GM18505 (cell line): ENCODE measurements at regions not wholly inside any gene's neighbourhood (a gene's known extent, or its start where the extent isn't known, plus 50 kb on each side); places are given as distances from the start of the nearest gene placed in this dataset.
"Not testable (repeated sequence)": the region's sequence is repeated elsewhere in the genome, so short reads cannot be mapped to it uniquely, and the experiment has no call there.

ENCODE experiments used
- ATAC-seq: cut with Tn5 transposase; IDR thresholded peaks from one replicate; pipeline ENCODE4 v1.9.1; 2021; ENCODE audit not compliant: unreplicated experiment
- POLR2A ChIP-seq: IDR thresholded peaks from 4 replicates; pipeline ENCODE4 v1.6.1; 2011; ENCODE audit warnings: borderline replicate concordance; ENCODE audit not compliant: insufficient read depth, insufficient read length; ENCODE audit errors: extremely low read depth

DNA sequence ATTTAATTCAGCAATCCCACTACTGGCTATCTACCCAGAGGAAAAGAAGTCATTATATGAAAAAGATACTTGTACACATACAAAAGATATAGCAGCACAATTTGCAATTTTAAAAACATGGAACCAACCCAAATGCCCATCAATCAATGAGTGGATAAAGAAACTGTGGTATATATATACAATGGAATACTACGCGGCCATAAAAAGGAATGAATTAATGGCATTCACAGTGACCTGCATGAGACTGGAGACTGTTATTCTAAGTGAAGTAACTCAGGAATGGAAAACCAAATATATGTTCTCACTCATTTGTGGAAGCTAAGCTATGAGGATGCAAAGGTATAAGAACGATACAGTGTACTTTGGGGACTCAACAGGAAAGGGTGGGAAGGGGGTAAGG, 102.8 kb upstream of the KCNMA1 start:
- ATAC-seq: not testable (repeated sequence)

DNA sequence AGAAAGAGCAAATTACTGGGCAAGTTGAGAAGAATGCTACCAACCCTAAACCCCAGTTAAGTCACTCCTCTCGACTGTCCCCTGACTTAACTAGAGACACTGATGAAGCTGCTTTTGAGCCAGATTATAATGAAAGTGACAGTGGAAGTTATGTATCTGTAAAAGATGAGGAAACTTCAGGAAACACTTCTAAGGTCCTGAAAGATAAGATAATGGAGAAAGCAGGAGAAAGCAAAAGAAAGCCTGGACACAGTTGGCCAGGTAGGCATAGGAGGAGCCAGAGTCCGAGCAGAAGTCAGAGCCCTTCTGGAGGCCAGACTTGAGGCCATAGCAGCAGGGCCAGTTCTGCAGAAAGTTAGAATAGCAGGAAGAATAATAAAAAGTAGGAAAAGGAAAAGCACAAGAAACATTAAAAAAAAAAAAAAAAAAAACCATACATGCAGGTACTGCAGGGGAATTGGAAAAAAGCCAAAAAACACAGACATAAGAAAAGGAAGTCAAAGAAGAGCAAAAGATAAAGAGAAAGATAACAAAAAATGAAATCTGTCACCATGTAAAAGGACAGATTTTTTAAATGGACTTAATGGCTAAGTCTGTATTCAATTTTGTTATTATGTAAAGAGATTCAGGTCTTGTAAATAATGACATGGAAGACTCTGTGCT, 101.0 kb upstream of the KCNMA1 start:
- no peak for TF ChIP-seq POLR2A
- ATAC-seq: no peak

DNA sequence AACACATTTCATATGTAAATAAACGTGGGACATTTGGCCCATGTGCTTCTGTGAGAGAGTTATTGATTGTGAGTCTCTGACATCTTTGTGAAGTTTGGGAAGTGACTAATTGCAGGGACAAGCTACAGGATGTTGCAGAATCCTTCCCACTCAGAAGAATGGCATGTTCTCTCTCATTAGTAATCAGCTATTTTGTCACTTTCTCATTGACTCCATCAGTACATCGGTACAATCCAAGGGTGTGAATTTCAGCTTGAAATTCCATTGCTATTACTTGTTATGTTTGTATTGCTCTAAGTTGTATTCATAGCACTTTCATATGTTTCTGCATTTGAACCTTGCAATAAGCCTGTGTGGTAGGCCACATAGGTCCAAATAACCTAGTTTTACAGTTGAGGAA, 100.0 kb upstream of the KCNMA1 start:
- TF ChIP-seq POLR2A: no peak
- ATAC-seq: no peak

DNA sequence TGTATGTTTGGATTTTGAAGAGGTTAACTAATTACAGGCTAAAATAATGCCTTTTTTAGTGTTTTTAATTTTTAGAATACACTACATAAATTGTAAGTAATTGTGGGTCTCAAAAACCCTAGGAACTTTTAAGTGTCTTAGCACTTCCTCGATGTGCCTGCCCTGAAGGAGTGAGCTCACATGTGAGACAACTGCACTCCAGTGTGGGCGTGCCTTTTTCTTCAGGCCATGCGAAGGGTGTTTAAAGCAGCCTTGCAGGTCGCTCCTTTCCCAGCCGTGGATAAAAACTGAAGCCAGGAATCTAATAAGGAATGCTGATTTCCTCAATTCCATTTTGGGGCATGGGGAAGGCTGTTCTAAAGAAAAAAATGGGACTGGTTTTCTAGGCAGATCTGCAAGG, 97.5 kb upstream of the KCNMA1 start:
- not testable (repeated sequence) for ATAC-seq

GRCh38 chr10:77732213-77733003, 94.8 kb upstream of the KCNMA1 start:
- ATAC-seq: no peak
- no peak for TF ChIP-seq POLR2A

GRCh38 chr10:77727481-77727880, 89.9 kb upstream of the KCNMA1 start:
- no peak for ATAC-seq
- no peak for TF ChIP-seq POLR2A

DNA sequence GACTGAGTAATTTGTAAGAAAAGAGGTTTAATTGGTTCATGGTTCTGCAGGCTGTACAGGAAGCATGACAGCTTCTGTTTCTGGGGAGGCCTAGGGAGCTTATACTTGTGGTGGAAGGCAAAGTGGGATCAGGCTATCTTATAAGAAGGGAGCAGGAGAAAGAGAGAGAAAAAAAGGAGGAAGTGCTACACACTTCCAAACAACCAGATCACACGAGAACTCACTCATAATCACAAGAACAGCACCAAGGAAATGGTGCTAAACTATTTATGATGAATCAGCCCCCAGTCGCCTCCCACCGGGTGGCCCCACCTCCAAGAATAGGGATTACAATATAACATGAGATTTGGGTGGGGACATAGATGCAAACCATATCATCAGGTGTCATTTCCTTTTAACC, 89.1 kb upstream of the KCNMA1 start:
- ATAC-seq: no peak

DNA sequence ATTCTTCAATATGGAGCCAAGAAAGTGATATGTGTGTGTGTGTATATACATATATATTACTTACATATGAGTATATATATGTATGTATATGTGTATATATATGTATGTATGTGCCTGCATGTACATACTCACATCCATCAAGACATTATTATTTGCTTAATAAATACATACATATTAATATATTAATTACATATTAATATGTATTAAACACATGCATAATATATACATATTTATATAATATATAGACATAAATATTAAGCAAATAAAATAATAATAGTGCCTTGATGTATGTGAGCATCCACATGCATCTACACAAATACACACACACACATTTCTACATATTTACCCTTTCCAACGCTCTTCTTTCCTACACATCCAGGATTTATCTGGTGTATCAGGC, 88.7 kb upstream of the KCNMA1 start:
- no peak for TF ChIP-seq POLR2A
- no peak for ATAC-seq

More for the DNA sequence above, 89.1 kb upstream of the KCNMA1 start:
- no peak for TF ChIP-seq POLR2A

DNA sequence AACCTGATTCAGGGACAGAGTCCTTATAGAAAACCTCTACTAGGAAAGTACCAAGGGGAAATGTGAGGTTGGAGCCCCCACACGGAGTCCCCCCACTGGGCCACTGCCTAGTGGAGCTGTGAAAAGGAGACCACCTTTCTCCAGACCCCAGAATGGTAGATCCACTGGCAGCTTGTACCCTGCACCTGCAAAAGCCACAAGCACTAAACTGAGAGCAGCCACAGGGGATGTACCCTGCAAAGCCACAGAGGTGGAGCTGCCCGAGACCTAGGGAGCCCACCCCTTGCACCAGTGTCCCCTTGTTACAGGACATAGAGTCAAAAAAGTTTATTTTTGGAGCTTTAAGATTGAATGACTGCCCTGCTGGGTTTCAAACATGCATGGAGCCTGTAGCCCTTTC, 87.2 kb upstream of the KCNMA1 start:
- TF ChIP-seq POLR2A: no peak
- ATAC-seq: no peak

- TF ChIP-seq POLR2A: no peak
- ATAC-seq: no peak
Observed at GRCh38 chr10:77723376-77723775, 85.8 kb upstream of the KCNMA1 start.

DNA sequence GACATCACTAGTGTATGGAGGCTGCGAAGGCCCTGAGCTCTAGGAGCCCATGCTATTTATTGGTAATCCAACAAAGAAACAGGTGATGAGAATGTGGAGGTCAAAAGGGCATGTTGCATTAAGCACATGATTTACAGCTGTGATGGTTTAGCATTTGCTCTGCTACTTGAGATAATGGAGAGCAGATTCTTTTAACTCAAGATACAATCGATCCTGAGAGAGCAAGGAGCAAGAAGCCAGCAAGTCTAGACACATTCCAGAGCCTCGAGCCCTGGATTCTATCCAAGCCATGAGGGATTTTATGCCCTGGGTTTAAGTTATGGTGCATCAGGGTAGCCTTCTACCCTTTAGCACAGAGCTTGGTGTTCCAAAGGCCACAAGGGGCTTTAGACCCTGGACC, 85.3 kb upstream of the KCNMA1 start:
- ATAC-seq: not testable (repeated sequence)

DNA sequence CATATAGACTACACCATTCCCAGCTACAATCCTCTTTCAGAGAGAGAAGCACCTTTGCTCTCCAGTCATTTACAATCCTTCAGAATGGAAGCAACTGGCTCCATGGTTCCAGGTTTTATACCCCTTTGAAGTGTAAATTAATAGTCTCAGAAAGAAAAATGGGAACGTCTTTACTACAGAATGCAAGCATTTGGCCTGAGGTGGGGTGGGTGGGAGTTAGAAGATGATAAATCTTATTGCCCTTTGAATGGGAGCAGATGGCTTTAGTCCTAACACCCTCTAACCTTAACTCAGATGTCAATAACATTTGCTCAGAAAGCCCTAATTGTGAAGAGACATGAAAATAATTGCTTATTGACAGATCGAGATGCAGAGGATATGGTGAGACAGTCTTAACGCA, 84.2 kb upstream of the KCNMA1 start:
- ATAC-seq: no peak
- no peak for TF ChIP-seq POLR2A

DNA sequence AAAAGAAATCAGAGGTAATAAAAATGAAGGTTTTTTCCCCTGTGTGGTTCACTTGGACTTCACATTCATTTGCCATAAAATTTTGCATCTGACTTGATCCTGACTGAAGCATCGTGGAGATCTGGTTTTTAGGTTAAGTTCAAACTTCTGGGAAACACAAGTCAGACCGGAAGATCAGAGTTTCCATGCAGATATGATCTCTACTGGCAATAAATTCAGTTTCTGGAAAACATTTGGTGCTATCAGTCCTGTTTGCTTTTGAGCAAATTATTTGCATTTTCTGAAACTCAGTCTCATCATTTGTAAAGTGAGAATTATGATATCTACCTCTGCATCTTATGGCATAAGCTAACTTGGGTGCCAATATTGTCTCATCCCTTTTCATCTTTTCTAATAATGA, 81.3 kb upstream of the KCNMA1 start:
- no peak for TF ChIP-seq POLR2A
- ATAC-seq: no peak

DNA sequence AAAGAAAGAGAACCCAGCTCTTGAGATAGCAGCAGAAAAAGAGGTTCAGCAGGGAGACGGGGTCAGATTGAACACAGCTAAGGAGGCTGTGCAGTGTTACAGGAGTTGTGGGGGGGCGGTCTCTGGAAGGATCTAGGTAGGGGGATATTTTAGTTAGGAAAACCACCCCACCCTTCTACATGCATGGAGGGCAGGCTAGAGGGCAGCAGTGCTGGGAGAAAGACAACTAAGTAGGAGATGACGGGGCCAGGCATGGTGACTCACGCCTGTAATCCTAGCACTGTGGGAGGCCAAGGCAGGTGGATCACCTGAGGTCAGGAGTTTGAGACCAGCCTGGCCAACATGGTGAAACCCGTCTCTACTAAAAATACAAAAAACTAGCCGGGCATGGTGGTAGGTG, 80.7 kb upstream of the KCNMA1 start:
- ATAC-seq: not testable (repeated sequence)

DNA sequence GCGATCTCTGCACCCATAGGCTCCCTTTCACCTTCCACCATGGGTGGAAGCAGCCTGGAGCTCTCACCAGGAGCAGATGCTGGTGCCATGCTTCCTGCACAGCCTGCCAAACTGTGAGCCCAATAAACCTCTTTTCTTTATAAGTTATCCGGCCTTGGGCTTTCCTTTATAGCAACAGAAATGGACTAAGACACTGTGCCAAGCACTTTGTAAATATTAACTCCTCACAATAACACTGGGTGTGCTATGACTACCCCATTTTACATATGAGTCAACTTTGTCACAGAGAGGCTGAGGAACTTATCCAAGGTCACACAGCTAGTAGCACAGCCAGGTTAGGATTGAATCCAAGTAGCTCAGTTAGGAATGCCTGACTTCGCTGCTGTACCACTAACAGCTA, 79.7 kb upstream of the KCNMA1 start:
- TF ChIP-seq POLR2A: no peak
- no peak for ATAC-seq
